GM10266 (cell line): ENCODE measurements at regions not wholly inside any gene's neighbourhood (a gene's known extent, or its start where the extent isn't known, plus 50 kb on each side); places are given as distances from the start of the nearest gene placed in this dataset.

ENCODE experiments used
- DNase-seq: peaks from one replicate; pipeline ENCODE4 v3.0.0; 2012; ENCODE audit errors: extremely low spot score
- TF ChIP-seq, protein P1 (sequence below): IDR thresholded peaks from 2 replicates; pipeline ENCODE4 v1.5.1; 2012; ENCODE audit warnings: mild to moderate bottlenecking, low read depth; ENCODE audit not compliant: control insufficient read depth, insufficient read depth; ENCODE audit errors: missing control alignments

DNA sequence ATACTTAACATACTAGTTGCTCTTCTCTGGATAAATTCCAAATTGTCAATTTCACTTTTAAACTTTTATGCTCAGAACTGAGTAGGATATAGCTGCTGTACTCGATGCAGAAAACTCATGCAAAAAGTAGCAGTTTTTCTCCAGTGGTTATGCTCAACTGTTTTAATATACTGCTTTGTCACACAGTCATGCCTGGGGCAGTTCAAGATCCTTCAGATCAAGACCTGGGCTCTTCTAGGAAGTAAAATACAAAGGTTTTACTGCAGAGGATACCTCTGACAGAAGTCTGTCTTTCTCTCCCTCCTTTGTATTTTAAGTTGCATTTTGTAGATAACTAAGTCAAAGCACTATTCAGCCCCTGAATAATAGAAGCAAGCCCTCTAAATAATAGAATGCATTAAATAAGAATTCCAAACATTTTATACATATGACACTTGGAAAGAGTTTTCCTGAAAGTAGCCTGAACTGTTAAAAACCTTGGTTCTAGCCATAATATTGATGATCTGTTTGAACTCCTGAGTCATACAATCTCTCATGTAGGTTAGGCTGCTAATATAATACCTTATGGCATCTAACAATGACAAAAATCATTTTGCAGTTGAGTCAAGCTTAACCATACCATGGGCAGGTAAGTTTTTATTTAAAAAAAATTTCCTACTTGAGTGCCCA, 183.3 kb upstream of the TRIB2 start:
- no peak for DNase-seq
- TF ChIP-seq, protein P1, sequence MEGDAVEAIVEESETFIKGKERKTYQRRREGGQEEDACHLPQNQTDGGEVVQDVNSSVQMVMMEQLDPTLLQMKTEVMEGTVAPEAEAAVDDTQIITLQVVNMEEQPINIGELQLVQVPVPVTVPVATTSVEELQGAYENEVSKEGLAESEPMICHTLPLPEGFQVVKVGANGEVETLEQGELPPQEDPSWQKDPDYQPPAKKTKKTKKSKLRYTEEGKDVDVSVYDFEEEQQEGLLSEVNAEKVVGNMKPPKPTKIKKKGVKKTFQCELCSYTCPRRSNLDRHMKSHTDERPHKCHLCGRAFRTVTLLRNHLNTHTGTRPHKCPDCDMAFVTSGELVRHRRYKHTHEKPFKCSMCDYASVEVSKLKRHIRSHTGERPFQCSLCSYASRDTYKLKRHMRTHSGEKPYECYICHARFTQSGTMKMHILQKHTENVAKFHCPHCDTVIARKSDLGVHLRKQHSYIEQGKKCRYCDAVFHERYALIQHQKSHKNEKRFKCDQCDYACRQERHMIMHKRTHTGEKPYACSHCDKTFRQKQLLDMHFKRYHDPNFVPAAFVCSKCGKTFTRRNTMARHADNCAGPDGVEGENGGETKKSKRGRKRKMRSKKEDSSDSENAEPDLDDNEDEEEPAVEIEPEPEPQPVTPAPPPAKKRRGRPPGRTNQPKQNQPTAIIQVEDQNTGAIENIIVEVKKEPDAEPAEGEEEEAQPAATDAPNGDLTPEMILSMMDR: no peak

DNA sequence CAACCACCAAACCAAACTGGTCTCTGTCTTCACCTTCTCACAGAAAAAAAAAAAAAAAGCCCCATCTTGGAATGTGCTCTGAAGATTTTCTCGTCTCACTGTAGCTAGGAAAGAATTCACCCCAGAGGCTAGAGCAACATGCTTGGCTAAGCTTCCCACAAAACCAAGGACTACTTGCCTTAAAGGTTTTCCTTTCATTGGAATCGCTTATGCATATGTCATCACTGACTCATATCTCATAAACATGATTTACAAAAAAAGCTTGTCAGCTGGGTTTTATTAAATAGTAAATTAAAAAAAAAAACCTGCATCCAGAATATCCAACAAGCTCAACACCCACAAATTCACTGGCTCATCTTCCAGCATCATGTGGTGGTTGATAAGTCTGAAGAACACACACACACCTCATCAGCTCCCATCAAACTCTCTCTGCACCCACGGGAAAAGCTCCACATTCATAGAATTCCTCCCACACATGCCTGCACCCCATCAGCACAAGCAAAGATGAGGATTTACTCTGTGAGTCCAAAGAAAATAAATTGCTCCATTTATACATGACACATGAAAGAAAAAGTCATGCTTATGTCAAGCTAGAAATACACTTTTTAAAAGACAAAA, 182.0 kb upstream of the TRIB2 start:
- TF ChIP-seq, protein P1: no peak
- no peak for DNase-seq

DNA sequence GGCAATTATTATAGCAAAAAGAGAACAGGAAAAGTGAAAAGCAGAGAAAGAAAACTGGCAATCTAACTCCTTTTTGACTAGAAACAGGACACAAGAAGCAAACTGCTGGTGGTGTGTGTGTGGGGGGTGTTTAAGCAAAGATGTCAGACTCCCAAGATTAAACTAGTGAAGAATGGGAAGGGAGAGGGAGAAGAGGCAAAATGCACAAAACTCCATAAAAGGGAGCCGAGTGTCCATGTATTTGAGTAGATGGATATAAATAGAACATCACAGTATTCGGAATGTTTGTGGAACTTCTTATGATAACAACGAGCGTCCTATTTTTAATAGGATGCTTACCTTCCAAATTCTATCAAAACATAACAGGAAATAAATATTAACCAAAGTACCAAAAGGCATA, 179.8 kb upstream of the TRIB2 start:
- TF ChIP-seq, protein P1: no peak
- no peak for DNase-seq

DNA sequence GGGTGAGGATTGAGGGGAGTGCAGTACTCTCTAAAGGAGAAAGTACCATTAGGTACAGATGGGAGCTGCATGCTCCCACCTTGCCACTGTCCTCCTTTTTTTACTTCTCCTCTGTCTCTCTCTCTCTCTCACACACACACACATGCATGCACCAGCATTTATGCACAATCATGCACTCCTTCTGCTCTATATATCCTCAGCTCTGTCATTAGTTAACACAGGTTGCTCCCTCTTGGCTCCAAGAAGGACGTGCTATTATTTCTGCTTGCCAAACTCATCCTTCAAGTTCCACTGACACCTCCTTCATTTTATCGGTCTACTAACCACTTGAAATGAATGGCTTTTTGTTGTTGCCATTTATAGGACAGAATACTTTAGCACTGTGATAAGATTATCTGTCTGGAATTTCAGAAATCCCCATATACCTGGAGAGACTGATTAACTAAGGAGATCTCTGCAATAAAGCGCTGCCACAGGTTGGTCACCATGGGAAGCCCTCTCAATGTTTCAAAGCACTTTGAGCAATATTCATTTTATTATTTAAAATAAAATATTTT, 178.5 kb upstream of the TRIB2 start:
- no peak for DNase-seq
- TF ChIP-seq, protein P1: no peak

DNA sequence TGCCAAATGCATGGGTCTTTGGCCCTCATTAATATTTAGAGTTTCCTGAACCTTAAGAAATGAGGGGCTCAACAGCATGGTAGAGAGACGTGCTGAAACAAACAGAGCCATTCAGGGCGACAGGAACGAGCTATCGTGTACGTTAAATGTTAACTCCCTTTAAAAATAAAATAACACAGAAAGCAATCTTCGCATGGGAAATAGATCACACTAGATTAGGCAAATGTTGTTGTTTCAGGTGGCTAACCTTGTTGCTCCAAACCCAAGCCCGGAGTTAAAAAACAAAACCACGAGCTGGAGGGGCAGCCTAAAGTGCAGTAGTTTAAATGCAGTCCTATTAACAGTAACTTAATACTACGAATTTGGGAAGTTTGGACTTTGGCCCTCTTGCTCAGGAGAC, 177.4 kb upstream of the TRIB2 start:
- no peak for DNase-seq

DNA sequence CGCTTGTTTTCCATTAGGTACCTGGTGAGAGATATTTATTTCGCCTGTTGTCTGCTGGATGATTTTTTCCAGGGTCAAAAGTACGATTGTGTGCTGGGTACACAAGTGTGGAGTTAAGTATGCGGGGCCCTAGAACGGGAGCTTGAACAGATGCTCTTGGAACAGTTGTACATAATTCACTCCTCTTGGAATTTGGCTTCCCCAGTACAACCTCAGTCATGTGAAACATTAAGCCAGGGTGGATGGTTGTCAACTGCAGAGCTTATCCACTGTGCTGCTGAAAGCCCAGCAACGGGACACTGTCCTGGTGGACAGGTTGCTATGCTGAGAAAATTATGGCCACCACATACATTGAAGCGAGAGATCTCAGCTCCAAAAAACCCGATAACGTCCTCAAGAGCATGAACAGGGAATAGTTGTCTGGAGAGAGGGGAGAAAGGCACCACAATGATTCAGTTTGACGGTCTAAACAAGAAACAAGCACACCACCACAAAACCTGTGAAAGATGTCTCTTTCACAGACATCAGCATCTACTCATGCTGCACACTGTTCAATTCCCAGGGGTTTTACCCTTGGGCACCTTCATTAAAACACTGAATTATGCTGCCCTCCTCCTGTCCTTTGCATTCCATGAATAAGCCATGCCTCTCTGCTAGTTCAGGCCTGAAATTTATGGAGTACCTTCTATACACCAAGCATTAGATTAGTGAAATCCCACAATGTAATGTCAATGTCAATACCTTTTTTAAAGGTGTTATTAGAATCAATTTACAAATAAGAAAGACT, 176.8 kb upstream of the TRIB2 start:
- no peak for DNase-seq
- TF ChIP-seq, protein P1: no peak

More for the DNA sequence above, 177.4 kb upstream of the TRIB2 start:
- TF ChIP-seq, protein P1: no peak
